ENCODE measurements at regions not wholly inside any gene's neighbourhood (a gene's known extent, or its start where the extent isn't known, plus 50 kb on each side); places are given as distances from the start of the nearest gene placed in this dataset.

- no peak overlapping the region for H2AFZ ChIP-seq (ENCODE audit: control insufficient read depth, low read length)
- dilution Hi-C loops (cut with MboI; ENCODE audit: extremely low pct_ligation_motif_present, low sequenced_read_pairs), result no loop called here
- no peaks in the 10 kb centered on the region for H3K79me2 ChIP-seq (ENCODE audit: control insufficient read depth, insufficient read depth, low read length)
- DNase-seq (ENCODE audit: low read depth, low spot score) (no peak), FAIRE-seq (no peak)
- no peak overlapping the region for H3K9ac ChIP-seq (ENCODE audit: control insufficient read depth, extremely low read depth, insufficient read depth, low read length)
- H3K9me1 ChIP-seq (ENCODE audit: control insufficient read depth, extremely low read depth, insufficient read depth, low read length), result no peaks in the 10 kb centered on the region
- no peaks in the 10 kb centered on the region for H4K20me1 ChIP-seq (ENCODE audit: control insufficient read depth, extremely low read depth, insufficient read depth, low read length)
- H3K27ac ChIP-seq (ENCODE audit: control insufficient read depth, insufficient read depth, low read length), result no peak overlapping the region
- no peaks in the 10 kb centered on the region for H3K4me1 ChIP-seq (ENCODE audit: control insufficient read depth, extremely low read depth, insufficient read depth, low read length)
- no peak overlapping the region for H3K4me2 ChIP-seq (ENCODE audit: control insufficient read depth, extremely low read depth, insufficient read depth, low read depth, low read length)
- H3K36me3 ChIP-seq (ENCODE audit: control insufficient read depth in 2 of 2, extremely low read depth in 1 of 2, insufficient read depth in 2 of 2, low read length in 2 of 2), result no peaks in the 10 kb centered on the region
- H3K27me3 ChIP-seq (ENCODE audit: control insufficient read depth, extremely low read depth, insufficient read depth, low read length), result no peaks in the 10 kb centered on the region
- no peak overlapping the region for H3K4me3 ChIP-seq (ENCODE audit: control insufficient read depth in 2 of 3, extremely low read depth in 1 of 3, insufficient read depth in 2 of 3, low read depth in 1 of 3, low read length in 3 of 3)
- H3K9me3 ChIP-seq (ENCODE audit: control insufficient read depth, low read depth, low read length), result no peaks in the 10 kb centered on the region
- TF ChIP-seq EZH2 (IDR thresholded peaks at IDR 0.05; ENCODE audit: low read length) (no peak), CTCF (optimal IDR thresholded peaks at IDR 0.05 in 1 of 3, IDR thresholded peaks at IDR 0.05 in 1 of 3, conservative IDR thresholded peaks at IDR 0.05 in 1 of 3; ENCODE audit: extremely low read depth in 1 of 3, insufficient read depth in 2 of 3, low read length in 3 of 3) (no peak)
Observed at GRCh38 chr9:13960011-13960765, 353.8 kb downstream of the NFIB start.

- no peak overlapping the region for H2AFZ ChIP-seq (ENCODE audit: control insufficient read depth, low read length)
- H3K27me3 ChIP-seq (ENCODE audit: control insufficient read depth, extremely low read depth, insufficient read depth, low read length), result no peaks in the 10 kb centered on the region
- TF ChIP-seq CTCF (optimal IDR thresholded peaks at IDR 0.05 in 1 of 3, IDR thresholded peaks at IDR 0.05 in 1 of 3, conservative IDR thresholded peaks at IDR 0.05 in 1 of 3; ENCODE audit: extremely low read depth in 1 of 3, insufficient read depth in 2 of 3, low read length in 3 of 3), result no peak
- TF ChIP-seq EZH2 (IDR thresholded peaks at IDR 0.05; ENCODE audit: low read length), result no peak
- no peaks in the 10 kb centered on the region for H3K4me1 ChIP-seq (ENCODE audit: control insufficient read depth, extremely low read depth, insufficient read depth, low read length)
- no peaks in the 10 kb centered on the region for H4K20me1 ChIP-seq (ENCODE audit: control insufficient read depth, extremely low read depth, insufficient read depth, low read length)
- FAIRE-seq, result no peak
- no peak overlapping the region for H3K4me2 ChIP-seq (ENCODE audit: control insufficient read depth, extremely low read depth, insufficient read depth, low read depth, low read length)
- H3K27ac ChIP-seq (ENCODE audit: control insufficient read depth, insufficient read depth, low read length), result no peak overlapping the region
- H3K9me1 ChIP-seq (ENCODE audit: control insufficient read depth, extremely low read depth, insufficient read depth, low read length), result no peaks in the 10 kb centered on the region
- no peak overlapping the region for H3K4me3 ChIP-seq (ENCODE audit: control insufficient read depth in 2 of 3, extremely low read depth in 1 of 3, insufficient read depth in 2 of 3, low read depth in 1 of 3, low read length in 3 of 3)
- no peak for DNase-seq (ENCODE audit: low read depth, low spot score)
- H3K9ac ChIP-seq (ENCODE audit: control insufficient read depth, extremely low read depth, insufficient read depth, low read length), result no peak overlapping the region
- H3K9me3 ChIP-seq (ENCODE audit: control insufficient read depth, low read depth, low read length), result no peaks in the 10 kb centered on the region
- H3K79me2 ChIP-seq (ENCODE audit: control insufficient read depth, insufficient read depth, low read length), result no peaks in the 10 kb centered on the region
- dilution Hi-C loops (cut with MboI; ENCODE audit: extremely low pct_ligation_motif_present, low sequenced_read_pairs), result no loop called here
- no peaks in the 10 kb centered on the region for H3K36me3 ChIP-seq (ENCODE audit: control insufficient read depth in 2 of 2, extremely low read depth in 1 of 2, insufficient read depth in 2 of 2, low read length in 2 of 2)
Observed at GRCh38 chr9:13958672-13959071, 355.3 kb downstream of the NFIB start.

Measured in keratinocyte (primary cell).